GM23338 (cell line): ENCODE measurements at regions not wholly inside any gene's neighbourhood (a gene's known extent, or its start where the extent isn't known, plus 50 kb on each side); places are given as distances from the start of the nearest gene placed in this dataset.

Experiments used
- ATAC-seq: fragments of 200-7000 bp; cut with Tn5 transposase; 3 replicates; pipeline ENCODE4 v1.9.1; 2020
- DNase-seq: peaks from one replicate; pipeline ENCODE4 v3.0.0-alpha.2; 2015; ENCODE audit warnings: low spot score
- H2AFZ ChIP-seq: fragments of 200-600 bp; sonication (generic); 2 replicates; pipeline ENCODE4 v1.8.0; 2016; ENCODE audit warnings: antibody characterized with exemption, mild to moderate bottlenecking, moderate library complexity
- H3F3A ChIP-seq: fragments of 200-600 bp; sonication (generic); replicated peaks from 2 replicates; pipeline ENCODE4 v1.8.0; 2017; ENCODE audit warnings: antibody characterized with exemption, mixed run types, low read depth
- H3K27ac ChIP-seq: fragments of 200-600 bp; sonication (generic); 2 replicates; pipeline ENCODE4 v1.6.1; 2016; ENCODE audit warnings: low read depth
- H3K27me3 ChIP-seq: fragments of 200-600 bp; sonication (generic); 2 replicates; pipeline ENCODE4 v1.8.0; 2016; ENCODE audit warnings: mild to moderate bottlenecking, mixed run types, moderate library complexity; ENCODE audit not compliant: insufficient read depth
- H3K36me3 ChIP-seq: fragments of 200-600 bp; sonication (generic); 2 replicates; pipeline ENCODE4 v1.8.0; 2016; ENCODE audit warnings: mild to moderate bottlenecking; ENCODE audit not compliant: insufficient read depth
- H3K4me1 ChIP-seq: fragments of 200-600 bp; sonication (generic); 2 replicates; pipeline ENCODE4 v1.8.0; 2016; ENCODE audit warnings: mild to moderate bottlenecking, moderate library complexity; ENCODE audit not compliant: insufficient read depth
- H3K4me2 ChIP-seq: fragments of 200-600 bp; sonication (generic); 2 replicates; pipeline ENCODE4 v1.7.1; 2017; ENCODE audit warnings: mixed run types
- H3K4me3 ChIP-seq: fragments of 200-600 bp; sonication (generic); 2 replicates; pipeline ENCODE4 v1.6.1; 2016; ENCODE audit warnings: mixed run types
- H3K79me2 ChIP-seq: fragments of 200-600 bp; sonication (generic); replicated peaks from 2 replicates; pipeline ENCODE4 v1.8.0; 2017; ENCODE audit warnings: mild to moderate bottlenecking; ENCODE audit not compliant: insufficient read depth
- H3K9me2 ChIP-seq: fragments of 200-600 bp; sonication (generic); 2 replicates; pipeline ENCODE4 v1.8.0; 2017; ENCODE audit not compliant: insufficient read depth
- H4K20me1 ChIP-seq: fragments of 200-600 bp; sonication (generic); replicated peaks from 2 replicates; pipeline ENCODE4 v1.8.0; 2017; ENCODE audit warnings: mild to moderate bottlenecking; ENCODE audit not compliant: insufficient read depth
- H3K27ac Mint-ChIP-seq: 2 replicates; pipeline ENCODE4 v1.8.0; 2020; ENCODE audit warnings: inconsistent platforms, mild to moderate bottlenecking, moderate library complexity, mixed read lengths
- H3K27me3 Mint-ChIP-seq: 3 replicates; pipeline ENCODE4 v1.8.0; 2022; ENCODE audit warnings: low read depth, mild to moderate bottlenecking, moderate library complexity, mixed read lengths, inconsistent platforms; ENCODE audit not compliant: insufficient read depth, poor library complexity
- H3K36me3 Mint-ChIP-seq: 3 replicates; pipeline ENCODE4 v1.8.0; 2021; ENCODE audit warnings: low read depth, mild to moderate bottlenecking, inconsistent platforms, moderate library complexity, mixed read lengths
- H3K4me1 Mint-ChIP-seq: 3 replicates; pipeline ENCODE4 v1.8.0; 2020; ENCODE audit warnings: mild to moderate bottlenecking, inconsistent platforms, mixed read lengths
- H3K4me3 Mint-ChIP-seq: 3 replicates; pipeline ENCODE4 v1.8.0; 2021; ENCODE audit warnings: moderate library complexity, mild to moderate bottlenecking, inconsistent platforms, mixed read lengths
- H3K9me3 Mint-ChIP-seq: 3 replicates; pipeline ENCODE4 v1.8.0; 2020; ENCODE audit warnings: moderate library complexity, mild to moderate bottlenecking, inconsistent platforms, mixed read lengths
- CREB1 ChIP-seq: fragments of 250-450 bp; sonication (Bioruptor Pico); IDR thresholded peaks from 2 replicates; pipeline ENCODE4 v1.5.0; 2020; ENCODE audit warnings: low read depth, mild to moderate bottlenecking, moderate library complexity
- EZH2 ChIP-seq: fragments of 200-600 bp; sonication (generic); IDR thresholded peaks from one replicate; pipeline ENCODE4 v1.8.0; 2017; ENCODE audit warnings: antibody characterized with exemption, mild to moderate bottlenecking, low read depth; ENCODE audit not compliant: unreplicated experiment
- JUNB ChIP-seq: IDR thresholded peaks from one replicate; pipeline ENCODE4 v1.6.1; 2016; ENCODE audit warnings: antibody characterized with exemption; ENCODE audit not compliant: unreplicated experiment
- NANOG ChIP-seq: IDR thresholded peaks from 2 replicates; pipeline ENCODE4 v1.6.1; 2016; ENCODE audit warnings: antibody characterized with exemption, borderline replicate concordance
- POLR2AphosphoS5 ChIP-seq: IDR thresholded peaks from 2 replicates; pipeline ENCODE4 v1.6.1; 2016; ENCODE audit warnings: antibody characterized with exemption, low read depth
- STAT1 ChIP-seq: IDR thresholded peaks from one replicate; pipeline ENCODE4 v1.6.1; 2016; ENCODE audit warnings: antibody characterized with exemption; ENCODE audit not compliant: unreplicated experiment
- ZNF114 ChIP-seq: fragments of 250-450 bp; sonication (Bioruptor Pico); IDR thresholded peaks from 2 replicates; pipeline ENCODE4 v1.5.0; 2020; ENCODE audit warnings: mild to moderate bottlenecking, moderate library complexity
- ZNF331 ChIP-seq: fragments of 250-450 bp; sonication (Bioruptor Pico); IDR thresholded peaks from 2 replicates; pipeline ENCODE4 v1.5.0; 2020; ENCODE audit warnings: low read depth, mild to moderate bottlenecking, moderate library complexity
- TF ChIP-seq, protein P1 (sequence below): IDR thresholded peaks from one replicate; pipeline ENCODE4 v1.6.1; 2018; ENCODE audit warnings: antibody characterized with exemption; ENCODE audit not compliant: unreplicated experiment
- TF ChIP-seq, protein P2 (sequence below): fragments of 250-450 bp; sonication (Bioruptor Pico); IDR thresholded peaks from 2 replicates; pipeline ENCODE4 v1.5.0; 2020; ENCODE audit warnings: mild to moderate bottlenecking, moderate library complexity
- TF ChIP-seq, protein P3 (sequence below): IDR thresholded peaks from 2 replicates; pipeline ENCODE4 v1.6.1; 2016; ENCODE audit warnings: antibody characterized with exemption

DNA sequence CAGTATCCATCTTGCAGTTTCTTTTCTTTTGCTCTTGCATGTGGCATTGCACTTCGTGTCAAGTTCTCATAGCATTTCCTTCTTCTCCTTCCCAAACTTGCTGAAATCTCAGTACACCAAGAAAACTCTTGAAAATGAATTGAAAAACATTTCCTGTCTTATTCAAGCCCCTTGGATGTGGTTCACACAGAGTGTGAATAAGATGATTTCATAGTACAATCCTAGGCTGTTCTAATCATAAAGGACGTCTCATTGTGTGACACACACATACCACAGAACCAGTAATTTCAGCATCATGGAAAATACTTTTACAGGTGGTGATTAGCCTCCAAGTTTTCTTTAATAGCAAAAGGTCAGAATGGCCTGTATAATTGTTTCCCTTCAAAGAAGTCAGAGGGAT is 121.6 kb upstream of the AADACL2 start:
- DNase-seq (no peak), ATAC-seq (no peak)
- no peaks in the 10 kb centered on the region for H3K36me3 Mint-ChIP-seq
- TF ChIP-seq ZNF114 (CRISPR knock-in tag) (no peak), NANOG (no peak), POLR2AphosphoS5 (no peak), STAT1 (no peak), CREB1 (CRISPR knock-in tag) (no peak), ZNF331 (CRISPR knock-in tag) (no peak), JUNB (no peak), EZH2 (no peak)
- TF ChIP-seq, protein P1, sequence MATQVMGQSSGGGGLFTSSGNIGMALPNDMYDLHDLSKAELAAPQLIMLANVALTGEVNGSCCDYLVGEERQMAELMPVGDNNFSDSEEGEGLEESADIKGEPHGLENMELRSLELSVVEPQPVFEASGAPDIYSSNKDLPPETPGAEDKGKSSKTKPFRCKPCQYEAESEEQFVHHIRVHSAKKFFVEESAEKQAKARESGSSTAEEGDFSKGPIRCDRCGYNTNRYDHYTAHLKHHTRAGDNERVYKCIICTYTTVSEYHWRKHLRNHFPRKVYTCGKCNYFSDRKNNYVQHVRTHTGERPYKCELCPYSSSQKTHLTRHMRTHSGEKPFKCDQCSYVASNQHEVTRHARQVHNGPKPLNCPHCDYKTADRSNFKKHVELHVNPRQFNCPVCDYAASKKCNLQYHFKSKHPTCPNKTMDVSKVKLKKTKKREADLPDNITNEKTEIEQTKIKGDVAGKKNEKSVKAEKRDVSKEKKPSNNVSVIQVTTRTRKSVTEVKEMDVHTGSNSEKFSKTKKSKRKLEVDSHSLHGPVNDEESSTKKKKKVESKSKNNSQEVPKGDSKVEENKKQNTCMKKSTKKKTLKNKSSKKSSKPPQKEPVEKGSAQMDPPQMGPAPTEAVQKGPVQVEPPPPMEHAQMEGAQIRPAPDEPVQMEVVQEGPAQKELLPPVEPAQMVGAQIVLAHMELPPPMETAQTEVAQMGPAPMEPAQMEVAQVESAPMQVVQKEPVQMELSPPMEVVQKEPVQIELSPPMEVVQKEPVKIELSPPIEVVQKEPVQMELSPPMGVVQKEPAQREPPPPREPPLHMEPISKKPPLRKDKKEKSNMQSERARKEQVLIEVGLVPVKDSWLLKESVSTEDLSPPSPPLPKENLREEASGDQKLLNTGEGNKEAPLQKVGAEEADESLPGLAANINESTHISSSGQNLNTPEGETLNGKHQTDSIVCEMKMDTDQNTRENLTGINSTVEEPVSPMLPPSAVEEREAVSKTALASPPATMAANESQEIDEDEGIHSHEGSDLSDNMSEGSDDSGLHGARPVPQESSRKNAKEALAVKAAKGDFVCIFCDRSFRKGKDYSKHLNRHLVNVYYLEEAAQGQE: no peak
- TF ChIP-seq, protein P2, sequence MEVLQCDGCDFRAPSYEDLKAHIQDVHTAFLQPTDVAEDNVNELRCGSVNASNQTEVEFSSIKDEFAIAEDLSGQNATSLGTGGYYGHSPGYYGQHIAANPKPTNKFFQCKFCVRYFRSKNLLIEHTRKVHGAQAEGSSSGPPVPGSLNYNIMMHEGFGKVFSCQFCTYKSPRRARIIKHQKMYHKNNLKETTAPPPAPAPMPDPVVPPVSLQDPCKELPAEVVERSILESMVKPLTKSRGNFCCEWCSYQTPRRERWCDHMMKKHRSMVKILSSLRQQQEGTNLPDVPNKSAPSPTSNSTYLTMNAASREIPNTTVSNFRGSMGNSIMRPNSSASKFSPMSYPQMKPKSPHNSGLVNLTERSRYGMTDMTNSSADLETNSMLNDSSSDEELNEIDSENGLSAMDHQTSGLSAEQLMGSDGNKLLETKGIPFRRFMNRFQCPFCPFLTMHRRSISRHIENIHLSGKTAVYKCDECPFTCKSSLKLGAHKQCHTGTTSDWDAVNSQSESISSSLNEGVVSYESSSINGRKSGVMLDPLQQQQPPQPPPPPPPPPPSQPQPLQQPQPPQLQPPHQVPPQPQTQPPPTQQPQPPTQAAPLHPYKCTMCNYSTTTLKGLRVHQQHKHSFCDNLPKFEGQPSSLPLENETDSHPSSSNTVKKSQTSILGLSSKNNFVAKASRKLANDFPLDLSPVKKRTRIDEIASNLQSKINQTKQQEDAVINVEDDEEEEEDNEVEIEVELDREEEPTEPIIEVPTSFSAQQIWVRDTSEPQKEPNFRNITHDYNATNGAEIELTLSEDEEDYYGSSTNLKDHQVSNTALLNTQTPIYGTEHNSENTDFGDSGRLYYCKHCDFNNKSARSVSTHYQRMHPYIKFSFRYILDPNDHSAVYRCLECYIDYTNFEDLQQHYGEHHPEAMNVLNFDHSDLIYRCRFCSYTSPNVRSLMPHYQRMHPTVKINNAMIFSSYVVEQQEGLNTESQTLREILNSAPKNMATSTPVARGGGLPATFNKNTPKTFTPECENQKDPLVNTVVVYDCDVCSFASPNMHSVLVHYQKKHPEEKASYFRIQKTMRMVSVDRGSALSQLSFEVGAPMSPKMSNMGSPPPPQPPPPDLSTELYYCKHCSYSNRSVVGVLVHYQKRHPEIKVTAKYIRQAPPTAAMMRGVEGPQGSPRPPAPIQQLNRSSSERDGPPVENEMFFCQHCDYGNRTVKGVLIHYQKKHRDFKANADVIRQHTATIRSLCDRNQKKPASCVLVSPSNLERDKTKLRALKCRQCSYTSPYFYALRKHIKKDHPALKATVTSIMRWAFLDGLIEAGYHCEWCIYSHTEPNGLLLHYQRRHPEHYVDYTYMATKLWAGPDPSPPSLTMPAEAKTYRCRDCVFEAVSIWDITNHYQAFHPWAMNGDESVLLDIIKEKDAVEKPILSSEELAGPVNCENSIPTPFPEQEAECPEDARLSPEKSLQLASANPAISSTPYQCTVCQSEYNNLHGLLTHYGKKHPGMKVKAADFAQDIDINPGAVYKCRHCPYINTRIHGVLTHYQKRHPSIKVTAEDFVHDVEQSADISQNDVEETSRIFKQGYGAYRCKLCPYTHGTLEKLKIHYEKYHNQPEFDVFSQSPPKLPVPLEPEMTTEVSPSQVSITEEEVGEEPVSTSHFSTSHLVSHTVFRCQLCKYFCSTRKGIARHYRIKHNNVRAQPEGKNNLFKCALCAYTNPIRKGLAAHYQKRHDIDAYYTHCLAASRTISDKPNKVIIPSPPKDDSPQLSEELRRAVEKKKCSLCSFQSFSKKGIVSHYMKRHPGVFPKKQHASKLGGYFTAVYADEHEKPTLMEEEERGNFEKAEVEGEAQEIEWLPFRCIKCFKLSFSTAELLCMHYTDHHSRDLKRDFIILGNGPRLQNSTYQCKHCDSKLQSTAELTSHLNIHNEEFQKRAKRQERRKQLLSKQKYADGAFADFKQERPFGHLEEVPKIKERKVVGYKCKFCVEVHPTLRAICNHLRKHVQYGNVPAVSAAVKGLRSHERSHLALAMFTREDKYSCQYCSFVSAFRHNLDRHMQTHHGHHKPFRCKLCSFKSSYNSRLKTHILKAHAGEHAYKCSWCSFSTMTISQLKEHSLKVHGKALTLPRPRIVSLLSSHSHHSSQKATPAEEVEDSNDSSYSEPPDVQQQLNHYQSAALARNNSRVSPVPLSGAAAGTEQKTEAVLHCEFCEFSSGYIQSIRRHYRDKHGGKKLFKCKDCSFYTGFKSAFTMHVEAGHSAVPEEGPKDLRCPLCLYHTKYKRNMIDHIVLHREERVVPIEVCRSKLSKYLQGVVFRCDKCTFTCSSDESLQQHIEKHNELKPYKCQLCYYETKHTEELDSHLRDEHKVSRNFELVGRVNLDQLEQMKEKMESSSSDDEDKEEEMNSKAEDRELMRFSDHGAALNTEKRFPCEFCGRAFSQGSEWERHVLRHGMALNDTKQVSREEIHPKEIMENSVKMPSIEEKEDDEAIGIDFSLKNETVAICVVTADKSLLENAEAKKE (CRISPR knock-in tag): no peak
- TF ChIP-seq, protein P3, sequence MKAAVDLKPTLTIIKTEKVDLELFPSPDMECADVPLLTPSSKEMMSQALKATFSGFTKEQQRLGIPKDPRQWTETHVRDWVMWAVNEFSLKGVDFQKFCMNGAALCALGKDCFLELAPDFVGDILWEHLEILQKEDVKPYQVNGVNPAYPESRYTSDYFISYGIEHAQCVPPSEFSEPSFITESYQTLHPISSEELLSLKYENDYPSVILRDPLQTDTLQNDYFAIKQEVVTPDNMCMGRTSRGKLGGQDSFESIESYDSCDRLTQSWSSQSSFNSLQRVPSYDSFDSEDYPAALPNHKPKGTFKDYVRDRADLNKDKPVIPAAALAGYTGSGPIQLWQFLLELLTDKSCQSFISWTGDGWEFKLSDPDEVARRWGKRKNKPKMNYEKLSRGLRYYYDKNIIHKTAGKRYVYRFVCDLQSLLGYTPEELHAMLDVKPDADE: no peak
- no peak overlapping the region for H3K4me3 Mint-ChIP-seq
- no peaks in the 10 kb centered on the region for H3K27me3 ChIP-seq
- H3K27me3 Mint-ChIP-seq: no peaks in the 10 kb centered on the region
- no peak overlapping the region for H3K4me2 ChIP-seq
- no peak overlapping the region for H3K27ac ChIP-seq
- H3K4me1 Mint-ChIP-seq: no peaks in the 10 kb centered on the region
- H3K4me3 ChIP-seq: no peak overlapping the region
- no peaks in the 10 kb centered on the region for H3K9me3 Mint-ChIP-seq
- no peaks in the 10 kb centered on the region for H3K36me3 ChIP-seq
- H3K79me2 ChIP-seq: no peaks in the 10 kb centered on the region
- no peaks in the 10 kb centered on the region for H3F3A ChIP-seq
- no peak overlapping the region for H3K27ac Mint-ChIP-seq
- H2AFZ ChIP-seq: no peak overlapping the region; the same call in 1 of the 2 replicates
- no peaks in the 10 kb centered on the region for H3K9me2 ChIP-seq
- no peaks in the 10 kb centered on the region for H4K20me1 ChIP-seq
- no peaks in the 10 kb centered on the region for H3K4me1 ChIP-seq
